Liver (tissue), 8 donors: ENCODE measurements at regions not wholly inside any gene's neighbourhood (a gene's known extent, or its start where the extent isn't known, plus 50 kb on each side); places are given as distances from the start of the nearest gene placed in this dataset.

ENCODE experiments used
- DNase-seq: peaks from one replicate; pipeline ENCODE4 v3.0.0-alpha.2; 2017; ENCODE audit warnings: low spot score
- H3K27ac ChIP-seq, 2 donors: one replicate each; pipeline ENCODE4 v1.7.0; 2013; ENCODE audit warnings: inconsistent platforms in 2 of 2, low read length in 2 of 2, control low read depth in 1 of 2, low read depth in 1 of 2, mild to moderate bottlenecking in 1 of 2
- H3K27me3 ChIP-seq, 4 donors: one replicate each; pipeline versions ENCODE4 v1.6.1 to v1.7.0; 2013; ENCODE audit warnings: low read length in 3 of 4, inconsistent platforms in 1 of 4, mild to moderate bottlenecking in 1 of 4, moderate library complexity in 1 of 4; ENCODE audit not compliant: control insufficient read depth in 4 of 4, insufficient read depth in 4 of 4
- H3K36me3 ChIP-seq, 4 donors: one replicate each; pipeline versions ENCODE4 v1.6.1 to v1.7.0; 2013; ENCODE audit warnings: low read length in 3 of 4, mild to moderate bottlenecking in 3 of 4, low read depth in 1 of 4, moderate library complexity in 1 of 4; ENCODE audit not compliant: control insufficient read depth in 4 of 4, insufficient read depth in 3 of 4
- H3K4me1 ChIP-seq, 4 donors: one replicate each; pipeline versions ENCODE4 v1.6.1 to v1.7.0; 2013; ENCODE audit warnings: low read length in 3 of 4, mild to moderate bottlenecking in 3 of 4, moderate library complexity in 1 of 4; ENCODE audit not compliant: control insufficient read depth in 4 of 4, insufficient read depth in 4 of 4
- H3K4me3 ChIP-seq, 3 donors: one replicate each; pipeline versions ENCODE4 v1.6.1 to v1.7.0; 2013; ENCODE audit warnings: low read length in 3 of 3, control low read depth in 1 of 3, low read depth in 1 of 3, mild to moderate bottlenecking in 1 of 3
- H3K9ac ChIP-seq, 2 donors: one replicate each; pipeline ENCODE4 v1.7.0; 2013; ENCODE audit warnings: low read length in 2 of 2, mild to moderate bottlenecking in 2 of 2, moderate library complexity in 2 of 2, control low read depth in 1 of 2, low read depth in 1 of 2
- H3K9me3 ChIP-seq, 4 donors: one replicate each; pipeline versions ENCODE4 v1.6.1 to v1.7.0; 2013; ENCODE audit warnings: low read length in 3 of 4; ENCODE audit not compliant: control insufficient read depth in 4 of 4
- EGR1 ChIP-seq, 2 donors: IDR thresholded peaks; 2 replicates each; pipeline ENCODE4 v1.6.1; 2016 to 2018; ENCODE audit warnings: antibody characterized with exemption in 2 of 2, low read depth in 2 of 2
- FOXA1 ChIP-seq: IDR thresholded peaks from 2 replicates; pipeline ENCODE4 v1.6.1; 2016; ENCODE audit warnings: antibody characterized with exemption
- FOXA2 ChIP-seq: IDR thresholded peaks from 2 replicates; pipeline ENCODE4 v1.6.1; 2016; ENCODE audit warnings: antibody characterized with exemption
- GABPA ChIP-seq, 2 donors: IDR thresholded peaks in 1 of 2; conservative IDR thresholded peaks in 1 of 2; 2 replicates each; pipeline ENCODE4 v1.6.1; 2016; ENCODE audit warnings: antibody characterized with exemption in 2 of 2, mild to moderate bottlenecking in 1 of 2, moderate library complexity in 1 of 2
- HNF4A ChIP-seq, 2 donors: conservative IDR thresholded peaks; 2 replicates each; pipeline ENCODE4 v1.6.1; 2016; ENCODE audit warnings: antibody characterized with exemption in 2 of 2, mild to moderate bottlenecking in 2 of 2
- HNF4G ChIP-seq: IDR thresholded peaks from 2 replicates; pipeline ENCODE4 v1.6.1; 2016; ENCODE audit warnings: antibody characterized with exemption
- JUND ChIP-seq, 2 donors: IDR thresholded peaks; 2 replicates each; pipeline ENCODE4 v1.6.1; 2016; ENCODE audit warnings: antibody characterized with exemption in 2 of 2
- MAX ChIP-seq: IDR thresholded peaks from 2 replicates; pipeline ENCODE4 v1.6.1; 2016; ENCODE audit warnings: antibody characterized with exemption
- NR2F2 ChIP-seq: IDR thresholded peaks from 2 replicates; pipeline ENCODE4 v1.6.1; 2016; ENCODE audit warnings: antibody characterized with exemption
- RAD21 ChIP-seq, 2 donors: IDR thresholded peaks; 2 replicates each; pipeline ENCODE4 v1.6.1; 2016; ENCODE audit warnings: antibody characterized with exemption in 2 of 2, mild to moderate bottlenecking in 2 of 2
- REST ChIP-seq: IDR thresholded peaks from 2 replicates; pipeline ENCODE4 v1.6.1; 2016; ENCODE audit warnings: antibody characterized with exemption, mild to moderate bottlenecking
- RXRA ChIP-seq, 2 donors: IDR thresholded peaks; 2 replicates each; pipeline ENCODE4 v1.6.1; 2017 to 2018; ENCODE audit warnings: antibody characterized with exemption in 2 of 2, mild to moderate bottlenecking in 1 of 2
- SP1 ChIP-seq: IDR thresholded peaks from 2 replicates; pipeline ENCODE4 v1.6.1; 2018; ENCODE audit warnings: antibody characterized with exemption, mild to moderate bottlenecking
- TAF1 ChIP-seq: conservative IDR thresholded peaks from 2 replicates; pipeline ENCODE4 v1.6.1; 2016; ENCODE audit warnings: antibody characterized with exemption, mild to moderate bottlenecking
- YY1 ChIP-seq: IDR thresholded peaks from 2 replicates; pipeline ENCODE4 v1.6.1; 2016; ENCODE audit warnings: antibody characterized with exemption, mild to moderate bottlenecking
- WGBS: extraction: QIAGEN DNeasy Blood & Tissue Kit; methylation state at CpG from one replicate; pipeline ENCODE4 v1.1.7; 2013; 5-methylcytosine and 5-hydroxymethylcytosine counted together
- TF ChIP-seq, protein P1 (sequence below): IDR thresholded peaks from 2 replicates; pipeline ENCODE4 v1.6.1; 2016; ENCODE audit warnings: antibody characterized with exemption
- TF ChIP-seq, protein P2 (sequence below): fragments of 150-350 bp; IDR thresholded peaks from 2 replicates; pipeline ENCODE4 v1.5.1; 2017; ENCODE audit warnings: improper control_type of control experiment, low read depth, low read length; ENCODE audit not compliant: missing input control
- TF ChIP-seq, protein P3 (sequence below): IDR thresholded peaks from 2 replicates; pipeline ENCODE4 v1.6.1; 2016; ENCODE audit warnings: antibody characterized with exemption
- donor health status: healthy.
- donor health status: healthy.
- donor health status: healthy.
- donor health status: healthy.
- donor health status: healthy.

- H3K27ac ChIP-seq = no peak overlapping the region
- no peak for DNase-seq
- no peaks in the 10 kb centered on the region for H3K27me3 ChIP-seq
- peaks cover 3 to 4% (median 3%) of the 10 kb centered on the region in 4 donors for H3K9me3 ChIP-seq
- no peak overlapping the region for H3K4me3 ChIP-seq
- 79% methylated on average over 2 of the region's 2 CpGs for WGBS
- H3K36me3 ChIP-seq = no peaks in the 10 kb centered on the region
- H3K4me1 ChIP-seq = no peaks in the 10 kb centered on the region
- H3K9ac ChIP-seq = no peak overlapping the region
- TF ChIP-seq HNF4G = no peak
- TF ChIP-seq, protein P1, sequence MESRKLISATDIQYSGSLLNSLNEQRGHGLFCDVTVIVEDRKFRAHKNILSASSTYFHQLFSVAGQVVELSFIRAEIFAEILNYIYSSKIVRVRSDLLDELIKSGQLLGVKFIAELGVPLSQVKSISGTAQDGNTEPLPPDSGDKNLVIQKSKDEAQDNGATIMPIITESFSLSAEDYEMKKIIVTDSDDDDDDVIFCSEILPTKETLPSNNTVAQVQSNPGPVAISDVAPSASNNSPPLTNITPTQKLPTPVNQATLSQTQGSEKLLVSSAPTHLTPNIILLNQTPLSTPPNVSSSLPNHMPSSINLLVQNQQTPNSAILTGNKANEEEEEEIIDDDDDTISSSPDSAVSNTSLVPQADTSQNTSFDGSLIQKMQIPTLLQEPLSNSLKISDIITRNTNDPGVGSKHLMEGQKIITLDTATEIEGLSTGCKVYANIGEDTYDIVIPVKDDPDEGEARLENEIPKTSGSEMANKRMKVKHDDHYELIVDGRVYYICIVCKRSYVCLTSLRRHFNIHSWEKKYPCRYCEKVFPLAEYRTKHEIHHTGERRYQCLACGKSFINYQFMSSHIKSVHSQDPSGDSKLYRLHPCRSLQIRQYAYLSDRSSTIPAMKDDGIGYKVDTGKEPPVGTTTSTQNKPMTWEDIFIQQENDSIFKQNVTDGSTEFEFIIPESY = no peak
- no peak for TF ChIP-seq HNF4A (conservative IDR thresholded peaks at IDR 0.05)
- TF ChIP-seq RXRA (IDR thresholded peaks at IDR 0.05) = no peak
- TF ChIP-seq GABPA (IDR thresholded peaks at IDR 0.05 in 1 of 2, conservative IDR thresholded peaks at IDR 0.05 in 1 of 2) = no peak
- TF ChIP-seq, protein P2, sequence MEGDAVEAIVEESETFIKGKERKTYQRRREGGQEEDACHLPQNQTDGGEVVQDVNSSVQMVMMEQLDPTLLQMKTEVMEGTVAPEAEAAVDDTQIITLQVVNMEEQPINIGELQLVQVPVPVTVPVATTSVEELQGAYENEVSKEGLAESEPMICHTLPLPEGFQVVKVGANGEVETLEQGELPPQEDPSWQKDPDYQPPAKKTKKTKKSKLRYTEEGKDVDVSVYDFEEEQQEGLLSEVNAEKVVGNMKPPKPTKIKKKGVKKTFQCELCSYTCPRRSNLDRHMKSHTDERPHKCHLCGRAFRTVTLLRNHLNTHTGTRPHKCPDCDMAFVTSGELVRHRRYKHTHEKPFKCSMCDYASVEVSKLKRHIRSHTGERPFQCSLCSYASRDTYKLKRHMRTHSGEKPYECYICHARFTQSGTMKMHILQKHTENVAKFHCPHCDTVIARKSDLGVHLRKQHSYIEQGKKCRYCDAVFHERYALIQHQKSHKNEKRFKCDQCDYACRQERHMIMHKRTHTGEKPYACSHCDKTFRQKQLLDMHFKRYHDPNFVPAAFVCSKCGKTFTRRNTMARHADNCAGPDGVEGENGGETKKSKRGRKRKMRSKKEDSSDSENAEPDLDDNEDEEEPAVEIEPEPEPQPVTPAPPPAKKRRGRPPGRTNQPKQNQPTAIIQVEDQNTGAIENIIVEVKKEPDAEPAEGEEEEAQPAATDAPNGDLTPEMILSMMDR = no peak
- no peak for TF ChIP-seq EGR1 (IDR thresholded peaks at IDR 0.05; ENCODE audit: low read depth in 2 of 2)
- TF ChIP-seq, protein P3, sequence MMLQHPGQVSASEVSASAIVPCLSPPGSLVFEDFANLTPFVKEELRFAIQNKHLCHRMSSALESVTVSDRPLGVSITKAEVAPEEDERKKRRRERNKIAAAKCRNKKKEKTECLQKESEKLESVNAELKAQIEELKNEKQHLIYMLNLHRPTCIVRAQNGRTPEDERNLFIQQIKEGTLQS = no peak
- TF ChIP-seq MAX = no peak
- no peak for TF ChIP-seq JUND (IDR thresholded peaks at IDR 0.05)
- no peak for TF ChIP-seq SP1
- TF ChIP-seq FOXA2 = no peak
- TF ChIP-seq TAF1 = no peak
- TF ChIP-seq YY1 = no peak
- no peak for TF ChIP-seq REST
- TF ChIP-seq NR2F2 = no peak
Measured at GRCh38 chr16:54521327-54521726, 234.7 kb upstream of the IRX3 start.

GRCh38 chr16:54519161-54519695 lies 232.6 kb upstream of the IRX3 start:
- 63% methylated on average over 4 of the region's 4 CpGs for WGBS
- no peak for DNase-seq
- Histone ChIP-seq H3K4me1 (no peaks in the 10 kb centered on the region), H3K27ac (no peak overlapping the region), H3K27me3 (no peaks in the 10 kb centered on the region), H3K36me3 (no peaks in the 10 kb centered on the region), H3K9me3 (no peaks in the 10 kb centered on the region), H3K4me3 (no peak overlapping the region), H3K9ac (no peak overlapping the region)
- TF ChIP-seq, protein P3 = no peak
- TF ChIP-seq NR2F2 (no peak), RXRA (IDR thresholded peaks at IDR 0.05) (no peak), RAD21 (IDR thresholded peaks at IDR 0.05) (no peak), GABPA (IDR thresholded peaks at IDR 0.05 in 1 of 2, conservative IDR thresholded peaks at IDR 0.05 in 1 of 2) (no peak), FOXA1 (no peak), JUND (IDR thresholded peaks at IDR 0.05) (no peak), HNF4A (conservative IDR thresholded peaks at IDR 0.05) (no peak), TAF1 (no peak), MAX (no peak)
- TF ChIP-seq, protein P2 = no peak
- TF ChIP-seq, protein P1 = no peak
